HG03175 (cell line): ENCODE measurements at regions not wholly inside any gene's neighbourhood (a gene's known extent, or its start where the extent isn't known, plus 50 kb on each side); places are given as distances from the start of the nearest gene placed in this dataset.

ENCODE experiments used
- ATAC-seq: cut with Tn5 transposase; IDR thresholded peaks from one replicate; pipeline ENCODE4 v1.9.1; 2021; ENCODE audit warnings: mild to moderate bottlenecking, moderate library complexity; ENCODE audit not compliant: unreplicated experiment

DNA sequence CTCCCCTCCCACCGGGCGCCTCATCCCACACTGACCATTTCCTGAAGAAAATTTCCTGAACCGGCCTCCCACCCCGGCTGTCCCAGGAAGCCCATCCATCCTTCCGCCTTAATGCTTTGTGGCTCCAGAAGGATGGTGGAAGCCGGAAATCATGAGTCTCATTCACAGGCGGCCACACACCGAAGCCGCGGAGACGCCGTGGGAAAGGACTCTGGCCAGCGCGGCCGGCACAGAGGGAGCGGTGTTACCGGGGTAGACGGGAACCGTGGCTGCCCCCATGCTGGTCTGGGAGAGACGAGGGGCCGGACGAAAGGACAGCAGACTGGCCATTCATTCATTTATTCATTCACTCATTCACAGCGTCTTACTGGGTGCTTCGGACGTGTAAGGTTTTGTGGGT is 326.8 kb downstream of the SEC14L1 start:
- no peak for ATAC-seq

DNA sequence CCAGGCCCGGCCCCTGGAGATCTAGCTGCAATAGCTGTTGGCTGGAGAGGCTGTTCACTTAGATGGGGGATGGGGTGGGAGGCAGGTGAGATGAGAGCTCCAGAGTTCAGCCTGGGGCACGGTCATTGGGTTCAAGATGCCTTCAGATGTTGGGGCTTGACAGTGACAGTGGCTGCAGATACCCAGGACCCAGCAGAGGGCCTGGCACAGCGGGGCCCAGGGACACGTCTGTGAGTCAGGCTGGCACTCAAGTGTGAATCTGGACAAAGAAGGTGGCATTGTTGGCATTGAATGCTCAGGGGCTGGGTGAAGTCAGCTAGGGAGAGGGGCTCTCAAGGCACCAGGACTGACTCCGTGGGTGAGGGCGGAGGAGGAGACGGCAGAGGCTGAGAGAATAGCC is 328.1 kb downstream of the SEC14L1 start:
- no peak for ATAC-seq

DNA sequence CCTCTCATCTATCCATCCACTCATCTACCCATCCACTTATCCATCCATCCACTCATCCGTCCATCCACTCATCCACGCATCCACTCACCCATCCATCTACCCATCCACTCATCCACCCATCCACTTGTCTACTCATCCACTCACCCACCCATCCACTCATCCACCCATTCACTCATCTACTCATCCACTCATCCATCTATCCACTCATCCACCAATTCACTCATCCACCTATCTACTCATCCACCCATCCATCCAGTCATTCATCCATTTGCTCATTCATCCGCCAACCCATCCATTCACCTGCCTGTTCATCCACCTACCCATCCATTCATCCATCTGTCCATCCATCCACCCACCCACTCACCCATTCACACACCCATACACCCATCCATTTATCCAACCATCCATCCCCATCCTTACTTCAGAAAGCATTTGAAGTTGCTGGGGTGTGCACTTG is 329.6 kb downstream of the SEC14L1 start:
- no peak for ATAC-seq

DNA sequence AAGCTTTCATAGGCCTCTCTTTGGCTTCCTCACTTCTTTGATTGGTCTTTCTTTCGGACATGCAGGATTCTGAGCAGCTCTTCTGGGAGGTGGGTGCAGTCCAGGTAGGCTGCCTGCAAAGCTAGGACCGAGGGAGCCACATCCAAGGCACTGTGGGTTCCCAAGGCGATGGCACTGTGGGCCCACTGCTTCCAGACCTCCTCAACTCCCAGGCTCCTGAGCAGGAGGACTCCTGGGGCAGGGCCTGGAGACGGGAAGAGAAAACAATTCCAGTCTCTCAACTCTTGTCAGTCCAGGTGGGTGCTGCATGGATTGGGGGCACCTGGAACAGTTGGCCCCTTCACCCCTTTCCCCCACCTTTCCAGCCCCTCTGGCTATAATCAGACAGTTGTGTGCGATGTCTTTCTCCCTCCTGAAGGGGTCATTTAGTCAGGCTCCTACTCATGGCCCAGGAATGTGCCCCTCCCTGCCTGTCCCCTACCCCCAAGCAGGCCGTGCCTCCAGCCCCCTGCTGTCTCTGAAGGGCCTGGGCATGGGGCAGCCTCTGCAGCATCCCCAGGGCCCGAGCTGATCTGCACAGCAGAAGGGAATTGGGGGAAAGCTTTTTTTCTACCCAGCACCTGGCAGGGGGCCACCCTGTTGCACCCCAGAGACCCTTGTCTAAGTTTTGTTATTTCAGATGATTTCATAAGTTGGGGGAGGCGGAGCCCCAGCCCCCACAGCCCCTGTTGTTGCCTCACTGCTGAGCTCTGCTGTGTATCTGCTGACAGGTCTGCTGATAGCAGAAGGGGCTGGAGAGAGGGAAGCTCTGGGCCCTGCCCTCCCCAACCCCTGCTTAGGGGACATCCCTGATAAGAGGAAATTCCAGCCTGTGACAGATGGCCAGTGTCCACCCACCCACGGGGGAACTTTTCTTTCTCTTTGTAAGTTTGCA is 330.3 kb downstream of the SEC14L1 start:
- ATAC-seq, result no peak

DNA sequence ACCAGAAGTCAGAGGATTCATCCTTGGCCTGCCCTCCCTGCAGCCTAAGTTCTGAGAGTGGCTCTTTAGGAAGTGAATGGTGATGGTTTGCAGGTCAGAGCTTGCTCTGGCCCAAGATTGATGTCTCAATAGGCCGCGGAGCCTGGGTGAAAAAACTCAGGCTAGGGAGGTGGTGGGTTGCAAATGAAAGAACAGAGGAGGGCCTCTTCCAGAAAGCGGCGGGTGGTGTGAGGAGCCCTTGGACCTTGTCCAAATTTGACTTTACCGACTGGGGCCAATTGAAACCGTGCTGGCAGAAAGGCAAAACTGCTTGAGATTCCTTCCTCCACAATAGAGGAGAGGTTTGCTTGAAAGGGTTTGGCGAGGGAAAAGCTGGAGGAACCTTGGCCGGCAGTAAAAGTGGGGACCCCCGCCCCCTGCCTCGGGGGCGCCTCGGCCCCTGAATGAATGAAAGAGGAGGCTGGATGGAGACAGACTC is 331.3 kb downstream of the SEC14L1 start:
- no peak for ATAC-seq

DNA sequence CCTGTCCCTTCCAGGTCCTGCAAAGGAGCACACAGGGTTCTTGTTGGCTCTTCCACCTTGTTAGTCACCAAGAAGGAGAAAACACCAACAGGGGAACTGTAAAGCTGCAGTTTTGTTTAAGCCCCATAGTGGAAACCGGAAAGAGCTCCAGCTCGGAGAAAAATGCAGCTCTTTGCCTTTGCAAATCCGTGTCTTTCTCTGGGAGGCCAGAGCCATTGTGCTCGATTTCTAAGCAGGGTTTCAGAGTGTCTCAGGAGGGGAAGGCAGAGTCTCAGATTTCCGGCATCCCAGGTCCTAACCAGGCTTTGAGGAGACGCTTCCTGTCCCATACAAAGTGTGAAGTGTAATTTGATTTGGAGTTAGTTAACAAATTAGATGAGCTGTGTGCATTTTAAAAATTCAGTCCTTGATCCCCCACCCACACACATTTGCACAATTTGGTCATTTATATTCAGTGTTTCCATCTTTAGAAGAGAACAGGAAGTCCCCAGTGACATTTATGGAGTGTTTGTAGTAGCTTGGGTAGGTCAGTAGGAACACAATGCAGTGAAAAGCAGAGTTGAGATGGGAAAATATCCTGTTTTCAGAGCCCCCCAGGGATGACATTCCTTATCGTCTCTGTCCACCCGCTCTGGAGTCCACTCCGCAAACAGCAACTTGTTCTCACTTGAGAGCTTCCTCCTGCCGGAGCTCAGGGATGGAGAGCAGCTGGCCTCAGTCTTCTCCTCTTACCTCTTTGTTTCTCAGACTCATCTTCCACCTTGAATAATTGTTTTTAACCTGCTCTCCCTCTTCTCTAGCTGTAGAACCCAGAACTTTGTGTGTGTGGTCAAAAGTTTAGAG is 331.9 kb downstream of the SEC14L1 start:
- no peak for ATAC-seq

DNA sequence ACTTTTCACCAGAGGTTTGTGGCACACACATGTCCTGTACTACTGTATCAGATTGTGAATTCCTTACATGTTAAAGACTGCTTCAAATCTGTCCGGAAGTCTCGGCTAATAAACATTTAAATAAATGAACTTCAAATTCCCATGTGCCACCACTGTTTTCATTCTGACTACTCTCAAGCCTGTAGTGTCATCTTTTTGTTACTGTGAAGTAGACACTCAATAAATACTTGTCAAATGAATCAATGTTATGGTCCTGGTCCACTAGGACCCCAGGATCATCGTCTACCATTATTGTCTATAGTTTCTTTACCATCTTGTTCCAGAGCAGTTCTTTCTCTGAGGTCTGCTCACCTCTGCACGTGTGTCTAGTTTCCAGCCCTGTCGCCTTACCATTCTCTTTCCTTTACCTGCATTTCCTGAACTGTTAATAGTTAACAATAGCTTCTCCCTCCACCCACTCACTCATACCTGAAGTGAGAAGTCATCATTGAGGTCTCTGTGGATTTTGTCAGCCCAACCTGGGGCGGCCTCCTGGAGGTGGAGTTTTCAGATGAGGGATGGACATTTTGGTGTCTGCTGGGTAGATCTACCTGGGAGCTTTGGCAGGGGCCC is 333.0 kb downstream of the SEC14L1 start:
- no peak for ATAC-seq

DNA sequence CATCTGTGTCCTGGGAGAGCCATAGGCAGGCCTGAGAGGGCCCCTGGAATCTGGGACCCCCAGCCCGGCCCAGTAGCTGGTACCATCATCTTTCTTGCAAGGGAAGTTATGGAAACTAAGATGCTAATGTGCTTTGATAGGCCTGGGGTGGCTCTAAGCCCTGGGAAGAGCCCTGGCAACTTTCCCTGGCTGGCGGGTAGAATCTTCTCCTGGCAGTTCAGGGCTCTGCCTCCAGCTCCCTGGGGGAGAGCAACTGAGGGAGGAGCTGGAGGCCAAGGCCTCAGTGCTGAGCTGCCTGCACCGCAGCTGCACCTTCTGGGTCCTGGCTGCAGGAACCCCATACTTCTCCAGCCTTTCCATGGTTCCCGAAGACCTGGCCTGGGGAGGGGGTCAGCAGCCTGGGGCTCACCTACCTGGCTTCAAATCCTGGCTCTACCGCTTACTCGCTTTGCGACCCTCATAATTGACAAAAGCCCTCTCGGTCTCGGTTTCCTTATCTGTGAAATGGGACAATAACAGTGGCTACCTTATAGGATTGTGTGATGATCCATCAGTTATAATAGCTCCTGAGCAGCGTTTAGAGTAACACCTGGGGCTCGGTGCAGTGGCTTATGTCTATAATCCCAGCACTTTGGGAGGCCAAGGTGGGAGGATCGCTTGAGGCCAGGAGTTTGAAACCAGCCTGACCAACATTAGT is 333.7 kb downstream of the SEC14L1 start:
- no peak for ATAC-seq

DNA sequence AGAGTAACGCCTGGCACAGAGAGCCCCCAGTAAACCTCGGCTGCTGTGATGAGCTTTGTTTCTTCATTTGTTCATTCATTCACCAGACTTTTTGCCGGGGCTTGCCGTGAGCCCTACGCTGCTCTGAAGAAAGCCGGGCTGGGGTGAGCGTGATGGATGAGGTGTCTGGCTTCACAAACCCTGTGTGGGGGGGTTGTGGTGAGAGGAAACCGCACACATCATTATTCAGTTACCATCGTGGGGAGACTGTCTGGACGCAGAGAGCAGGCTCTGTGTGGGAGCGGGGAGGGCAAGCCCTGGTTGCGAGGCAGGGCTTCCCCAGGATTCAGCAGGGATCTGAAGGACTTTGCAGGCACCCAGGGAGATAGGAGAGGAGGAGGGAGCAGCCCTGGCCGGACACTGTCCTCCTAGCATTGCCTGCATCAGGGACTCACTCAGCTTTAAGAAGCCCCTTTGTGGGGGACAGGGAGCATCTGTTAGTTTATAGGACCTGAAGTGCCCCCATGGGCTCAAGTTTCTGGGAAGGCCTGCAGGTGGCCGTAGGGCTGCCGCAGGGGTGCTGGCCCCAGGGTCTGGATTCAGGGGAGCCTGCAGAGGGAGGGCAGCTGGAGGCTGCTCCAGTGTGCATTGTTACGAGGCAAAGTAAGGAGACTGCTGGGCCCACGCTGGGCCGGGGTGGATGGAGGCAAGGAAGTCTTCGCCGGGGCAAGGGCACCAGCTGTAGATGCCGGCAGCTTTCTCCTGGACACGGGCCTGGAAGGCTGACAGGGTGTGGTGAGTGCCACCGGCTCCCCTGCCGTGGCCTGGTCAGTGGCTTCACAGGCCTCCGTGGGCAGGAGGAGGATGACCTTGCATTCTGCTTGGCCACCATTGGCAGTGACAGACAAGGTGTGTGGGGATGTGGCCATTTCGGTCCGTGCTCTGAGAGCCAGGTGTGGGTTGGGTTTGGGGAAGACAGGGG is 334.5 kb downstream of the SEC14L1 start:
- no peak for ATAC-seq

DNA sequence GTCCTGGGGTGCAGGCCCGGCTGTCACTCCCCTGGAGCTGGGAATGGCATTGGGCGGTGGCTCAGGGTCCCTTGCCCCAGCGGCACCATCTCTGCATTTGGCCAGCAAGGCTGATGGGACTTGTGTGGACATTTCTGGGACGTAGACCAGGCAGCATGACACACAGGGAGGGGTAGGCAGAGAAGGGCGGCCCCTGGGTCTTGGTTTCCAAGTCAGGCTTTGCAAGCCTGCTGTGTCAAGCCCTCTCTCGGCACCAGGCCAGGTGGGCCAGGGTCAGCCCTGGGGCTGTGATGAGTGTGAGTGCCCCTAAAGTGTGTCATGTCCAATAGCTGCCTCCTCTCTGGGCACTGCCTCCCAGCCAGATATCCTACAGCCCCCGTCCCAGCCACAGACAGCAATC is 335.2 kb downstream of the SEC14L1 start:
- no peak for ATAC-seq

DNA sequence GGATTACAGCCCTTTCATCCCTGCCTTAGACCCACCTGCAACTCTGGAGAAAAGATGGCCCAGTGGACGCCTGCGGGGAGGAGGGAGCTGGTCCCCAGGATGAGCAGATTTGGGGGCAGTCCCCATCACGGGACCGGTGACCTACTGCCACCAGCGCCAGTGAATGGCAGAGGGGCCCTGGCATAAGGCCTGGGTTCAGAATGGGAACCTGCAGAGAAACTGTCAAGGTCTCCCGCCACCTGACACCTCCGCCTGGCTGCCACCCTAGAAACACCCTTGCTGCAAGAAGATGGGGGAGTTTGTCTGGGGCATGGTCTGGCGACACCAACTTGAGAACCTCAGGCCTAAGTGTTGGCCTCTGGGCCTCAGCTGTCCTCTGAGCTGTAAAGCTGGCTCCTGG is 335.7 kb downstream of the SEC14L1 start:
- ATAC-seq, result no peak

DNA sequence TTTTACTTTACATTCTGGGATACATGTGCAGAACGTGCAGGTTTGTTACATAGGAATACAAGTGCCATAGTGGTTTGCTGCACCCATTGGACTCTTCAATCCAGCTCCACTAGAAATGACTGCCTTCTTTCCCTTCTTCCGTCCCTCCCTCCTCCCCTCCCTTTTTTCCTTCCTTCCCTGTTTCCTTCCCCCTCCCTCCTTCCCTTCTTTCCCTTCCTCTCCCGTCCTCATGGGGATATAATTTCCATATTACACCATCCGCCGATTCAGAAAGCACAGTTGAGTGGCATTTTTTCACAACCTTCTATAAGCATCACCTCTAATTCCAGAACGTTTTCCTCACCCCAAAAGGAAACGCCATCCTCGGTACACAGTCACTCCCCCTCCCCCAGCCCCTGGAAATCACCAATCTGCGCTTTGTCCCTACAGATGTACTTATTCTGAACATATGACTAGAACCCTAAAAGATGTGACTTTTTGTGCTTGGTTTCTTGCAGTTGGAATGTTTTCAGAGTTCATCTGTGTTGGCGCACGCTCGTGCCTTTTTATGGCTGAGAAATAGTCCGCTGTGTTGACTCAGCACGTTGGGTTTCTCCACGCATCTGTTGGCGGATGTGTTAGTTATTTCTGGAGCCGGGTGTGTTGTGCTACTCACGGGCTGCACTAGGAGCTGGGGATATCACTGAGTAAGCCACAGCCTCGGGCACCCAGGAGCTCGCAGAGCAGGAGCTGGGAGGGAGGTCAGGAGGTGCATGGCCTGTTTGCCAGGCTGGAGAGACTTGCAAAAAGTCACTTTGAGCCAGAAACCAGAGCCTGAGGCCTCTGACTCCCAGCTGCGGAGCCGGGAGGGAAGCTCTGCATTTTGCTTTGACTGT is 336.4 kb downstream of the SEC14L1 start:
- ATAC-seq, result no peak

DNA sequence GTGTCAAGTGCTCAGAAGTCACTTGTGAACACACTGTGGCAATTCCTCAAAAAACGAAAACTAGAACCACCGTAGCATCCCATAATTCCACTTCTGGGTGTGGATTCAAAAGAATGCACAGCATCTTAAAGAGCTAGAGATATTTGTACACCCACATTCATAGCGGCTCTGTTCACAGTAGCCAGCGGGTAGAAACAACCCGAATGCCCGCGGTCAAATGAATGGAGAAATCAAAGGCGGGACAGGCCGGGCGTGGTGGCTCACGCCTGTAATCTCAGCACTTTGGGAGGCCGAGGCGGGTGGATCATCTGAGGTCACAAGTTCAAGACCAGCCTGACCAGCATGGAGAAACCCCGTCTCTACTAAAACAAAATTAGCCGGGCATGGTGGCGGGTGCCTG is 337.5 kb downstream of the SEC14L1 start:
- no peak for ATAC-seq

DNA sequence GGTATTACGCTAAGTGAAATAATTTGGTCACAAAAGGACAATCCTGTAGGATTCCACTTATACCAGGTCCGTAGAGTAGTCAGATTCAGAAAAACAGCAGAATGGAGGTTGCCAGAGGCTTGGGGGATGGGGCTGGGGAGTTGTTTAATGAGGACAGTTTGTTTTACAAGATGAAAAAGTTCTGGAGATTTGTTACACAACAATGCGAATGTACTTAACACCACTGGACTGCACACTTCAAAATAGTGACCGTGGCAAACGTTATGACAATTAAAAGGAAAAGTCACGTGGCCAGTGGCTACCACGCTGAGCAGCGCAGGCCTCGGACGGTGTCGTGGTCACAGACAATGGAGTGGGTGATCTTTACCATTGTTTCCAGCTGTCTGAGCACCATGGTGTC is 338.1 kb downstream of the SEC14L1 start:
- no peak for ATAC-seq

DNA sequence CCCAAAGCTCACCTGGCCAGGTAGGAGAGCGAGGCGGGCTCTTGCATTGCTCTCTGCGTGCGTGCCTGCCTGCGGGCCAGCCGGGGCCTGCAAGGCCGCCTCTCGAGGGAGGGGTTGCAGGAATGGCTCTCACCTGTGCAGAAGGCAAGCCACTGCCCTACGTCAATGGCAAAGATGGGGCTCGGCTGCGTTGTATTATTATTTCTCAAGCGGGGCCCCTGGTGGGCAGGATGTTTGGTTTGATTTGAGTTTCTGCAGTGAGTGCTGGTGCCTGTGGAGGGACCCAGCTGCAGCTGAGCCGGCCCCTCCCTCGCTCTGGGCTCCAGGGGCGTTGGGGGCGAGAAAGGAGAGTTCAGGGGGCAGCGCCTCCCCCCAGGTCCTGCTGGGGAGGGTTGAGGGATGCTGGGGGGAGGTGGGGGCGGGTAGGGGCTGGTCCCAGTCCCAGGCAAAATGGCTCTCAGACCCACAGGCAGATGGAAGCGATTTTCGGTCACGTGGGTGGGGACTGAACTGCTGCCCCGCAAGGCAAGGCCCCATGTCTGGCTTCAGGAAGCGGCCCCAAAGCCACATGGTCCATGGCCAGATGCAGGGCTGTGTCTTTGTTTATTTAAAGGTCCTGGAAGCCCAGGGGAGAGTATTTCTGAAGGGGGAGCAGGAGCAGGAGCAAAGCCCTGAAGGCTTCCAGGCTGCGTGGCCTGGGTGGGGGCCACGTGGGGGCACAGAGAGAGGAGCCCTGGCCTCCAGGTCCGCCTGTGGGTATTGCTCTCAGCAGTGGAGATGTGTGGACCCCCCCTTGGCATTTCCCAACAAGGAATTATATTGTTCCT is 338.8 kb downstream of the SEC14L1 start:
- ATAC-seq, result no peak

DNA sequence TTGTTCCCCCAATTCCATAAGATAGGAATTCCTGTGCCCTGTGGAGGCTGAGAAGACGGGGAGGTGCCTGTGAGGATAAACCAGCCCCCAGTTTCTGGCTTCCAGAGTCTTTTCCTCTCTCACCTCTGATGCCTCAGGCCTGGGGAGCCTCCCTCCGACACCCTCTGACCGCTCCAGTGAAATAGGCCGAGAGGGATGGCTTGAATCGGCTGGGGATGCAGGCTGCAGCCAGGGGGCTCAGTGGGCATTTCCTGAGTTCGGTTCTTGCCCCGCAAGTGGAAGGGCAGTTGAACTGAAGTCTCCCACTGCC is 339.4 kb downstream of the SEC14L1 start:
- ATAC-seq, result no peak

DNA sequence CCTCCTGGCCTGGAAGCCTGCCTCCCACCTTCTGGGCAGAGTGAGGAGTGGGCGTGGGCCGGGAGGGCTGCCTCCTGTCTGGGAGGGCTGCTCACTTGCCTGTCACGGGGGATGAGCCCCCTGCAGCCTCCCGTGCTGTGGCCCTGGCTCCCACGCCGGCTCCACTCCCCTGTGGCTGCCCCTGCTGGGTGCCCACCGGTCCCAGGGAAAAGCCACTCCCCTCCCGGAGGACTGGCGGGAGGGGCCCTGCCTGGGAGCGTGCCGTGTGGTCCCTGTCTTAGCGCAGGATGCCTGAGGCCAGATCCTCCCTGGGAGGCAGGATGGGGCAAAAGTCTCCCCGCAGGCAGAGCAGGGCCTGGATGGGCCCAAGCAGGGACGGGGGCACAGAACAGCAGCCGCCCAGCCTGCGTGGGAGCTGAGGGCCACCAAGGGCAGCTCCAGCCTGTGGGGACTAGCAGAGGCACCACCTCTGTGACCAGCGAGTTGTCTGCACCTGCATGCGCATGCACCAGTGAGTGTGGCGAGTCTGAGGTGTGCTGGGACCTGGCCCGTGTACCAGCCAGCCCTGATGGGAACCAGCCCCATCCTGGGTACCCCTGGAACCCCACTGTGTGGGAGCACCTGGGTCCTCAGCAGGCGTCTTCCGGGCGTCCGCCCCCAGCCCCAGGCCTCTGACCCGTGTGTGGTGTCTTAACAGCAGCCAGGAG is 339.9 kb downstream of the SEC14L1 start:
- ATAC-seq, result no peak
